Lung (tissue), 11 donors: ENCODE measurements at regions not wholly inside any gene's neighbourhood (a gene's known extent, or its start where the extent isn't known, plus 50 kb on each side); places are given as distances from the start of the nearest gene placed in this dataset.

Source experiments
- ATAC-seq: fragments of 200-7000 bp; cut with Tn5 transposase; one replicate; pipeline ENCODE4 v1.9.1; 2020; ENCODE audit warnings: moderate number of reproducible peaks; ENCODE audit not compliant: insufficient read depth, low FRiP score
- DNase-seq, 3 donors: peaks; one replicate each; pipeline ENCODE4 v3.0.0-alpha.2; 2013 to 2017
- H3K27ac ChIP-seq, 2 donors: one replicate each; pipeline ENCODE4 v1.5.1; 2013; ENCODE audit warnings: mild to moderate bottlenecking in 2 of 2, moderate library complexity in 2 of 2, control low read depth in 1 of 2, inconsistent platforms in 1 of 2, low read depth in 1 of 2, low read length in 1 of 2
- H3K27me3 ChIP-seq, 3 donors: one replicate each; pipeline ENCODE4 v1.5.1; 2013; ENCODE audit warnings: low read length in 2 of 3; ENCODE audit not compliant: control insufficient read depth in 3 of 3, insufficient read depth in 3 of 3
- H3K36me3 ChIP-seq, 4 donors: one replicate each; pipeline ENCODE4 v1.5.1; 2013; ENCODE audit warnings: low read length in 4 of 4, mild to moderate bottlenecking in 1 of 4, moderate library complexity in 1 of 4; ENCODE audit not compliant: control insufficient read depth in 4 of 4, insufficient read depth in 4 of 4
- H3K4me1 ChIP-seq, 5 donors: one replicate each; pipeline ENCODE4 v1.5.1; 2013; ENCODE audit warnings: low read length in 5 of 5, mild to moderate bottlenecking in 2 of 5, moderate library complexity in 1 of 5; ENCODE audit not compliant: control insufficient read depth in 5 of 5, insufficient read depth in 5 of 5
- H3K4me3 ChIP-seq: one replicate; pipeline ENCODE4 v1.5.1; 2013; ENCODE audit warnings: mild to moderate bottlenecking, control low read depth, moderate library complexity
- H3K9ac ChIP-seq, 2 donors: one replicate each; pipeline ENCODE4 v1.5.1; 2013; ENCODE audit warnings: low read length in 2 of 2, control low read depth in 1 of 2; ENCODE audit not compliant: insufficient read depth in 1 of 2
- H3K9me3 ChIP-seq, 4 donors: one replicate each; pipeline ENCODE4 v1.5.1; 2013; ENCODE audit warnings: low read length in 3 of 4, mild to moderate bottlenecking in 1 of 4, moderate library complexity in 1 of 4; ENCODE audit not compliant: control insufficient read depth in 4 of 4, insufficient read depth in 3 of 4
- CTCF ChIP-seq: IDR thresholded peaks from 2 replicates; pipeline ENCODE4 v1.5.1; 2012; ENCODE audit warnings: mild to moderate bottlenecking; ENCODE audit errors: control extremely low read depth, extremely low read depth
- WGBS, 2 donors: extraction: QIAGEN DNeasy Blood & Tissue Kit; methylation state at CpG; one replicate each; pipeline ENCODE4 v1.1.7; 2013; 5-methylcytosine and 5-hydroxymethylcytosine counted together
- donor health status: control.
- donor health status: control.
- donor health status: Bipolar disorder and iron deficiency.
- donor health status: healthy.
- donor health status: DM: yes; HTN: yes; CAD: no.

DNA sequence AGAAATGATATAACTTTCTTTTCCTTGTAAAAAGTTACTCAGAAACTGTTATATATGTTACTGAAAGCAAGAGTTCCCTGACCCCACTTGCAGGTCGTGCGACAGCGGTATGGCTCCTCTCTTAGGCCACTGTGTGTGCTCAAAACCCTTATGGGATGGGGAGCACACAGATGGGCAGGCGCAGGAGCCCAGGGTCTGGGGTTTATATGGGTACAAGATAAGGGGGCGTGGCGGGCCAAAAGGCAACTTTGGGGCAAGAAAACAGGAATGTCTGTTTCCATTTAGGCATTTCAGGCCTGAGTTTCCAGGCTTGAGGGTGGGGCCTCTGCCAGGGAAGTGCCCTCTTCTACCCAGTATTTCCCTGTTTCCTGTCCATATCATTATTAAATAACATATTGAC, 736.5 kb downstream of the VGLL3 start:
- Histone ChIP-seq H3K4me1 (no peaks in the 10 kb centered on the region), H3K4me3 (no peak overlapping the region), H3K27ac (no peak overlapping the region), H3K36me3 (no peaks in the 10 kb centered on the region), H3K9ac (no peak overlapping the region), H3K27me3 (no peaks in the 10 kb centered on the region), H3K9me3 (no peaks in the 10 kb centered on the region)
- no peak for DNase-seq
- no peak for TF ChIP-seq CTCF
- ATAC-seq = no peak
- 91% methylated on average over 6 of the region's 6 CpGs for WGBS, 2 donors

- Histone ChIP-seq H3K9me3 (no peaks in the 10 kb centered on the region), H3K9ac (no peak overlapping the region), H3K27me3 (no peaks in the 10 kb centered on the region), H3K4me1 (no peaks in the 10 kb centered on the region), H3K4me3 (no peak overlapping the region), H3K27ac (no peak overlapping the region), H3K36me3 (no peaks in the 10 kb centered on the region)
- 31 to 52% methylated on average over 1 of the region's 1 CpG for WGBS, 2 donors
- TF ChIP-seq CTCF = no peak
- no peak for ATAC-seq
- no peak for DNase-seq
Measured at GRCh38 chr3:86251781-86252180, 739.2 kb downstream of the VGLL3 start.

GRCh38 chr3:86249833-86250232, 741.1 kb downstream of the VGLL3 start:
- Histone ChIP-seq H3K36me3 (no peaks in the 10 kb centered on the region), H3K4me1 (no peaks in the 10 kb centered on the region), H3K27me3 (no peaks in the 10 kb centered on the region), H3K27ac (no peak overlapping the region), H3K9me3 (no peaks in the 10 kb centered on the region), H3K9ac (no peak overlapping the region), H3K4me3 (no peak overlapping the region)
- DNase-seq (no peak), ATAC-seq (no peak)
- TF ChIP-seq CTCF = no peak
- 75 to 91% methylated on average over 1 of the region's 1 CpG for WGBS, 2 donors

- ATAC-seq (no peak), DNase-seq (peak in 2 of 3 donors; percentile 41 to 49)
- Histone ChIP-seq H3K9ac (no peak overlapping the region), H3K36me3 (no peaks in the 10 kb centered on the region), H3K27ac (no peak overlapping the region), H3K4me3 (no peak overlapping the region), H3K4me1 (no peaks in the 10 kb centered on the region), H3K9me3 (no peaks in the 10 kb centered on the region), H3K27me3 (no peaks in the 10 kb centered on the region)
- 29 to 45% methylated on average over 1 of the region's 1 CpG for WGBS, 2 donors
- TF ChIP-seq CTCF = no peak
Measured at GRCh38 chr3:86245360-86245759, 745.6 kb downstream of the VGLL3 start.
